Endothelial cell (in vitro differentiated cells): ENCODE measurements at regions not wholly inside any gene's neighbourhood (a gene's known extent, or its start where the extent isn't known, plus 50 kb on each side); places are given as distances from the start of the nearest gene placed in this dataset.
"Not testable (repeated sequence)": the region's sequence is repeated elsewhere in the genome, so short reads cannot be mapped to it uniquely, and the experiment has no call there.

Experiments
- DNase-seq: peaks from one replicate; pipeline ENCODE4 v3.0.0; 2021; ENCODE audit warnings: low spot score
- H3K27ac Mint-ChIP-seq: one replicate; pipeline ENCODE4 v1.8.0; 2021; ENCODE audit warnings: mixed read lengths, inconsistent platforms; ENCODE audit not compliant: unreplicated experiment
- H3K27me3 Mint-ChIP-seq: one replicate; pipeline ENCODE4 v1.8.0; 2021; ENCODE audit warnings: mild to moderate bottlenecking, moderate library complexity, mixed read lengths, inconsistent platforms; ENCODE audit not compliant: unreplicated experiment
- H3K36me3 Mint-ChIP-seq: one replicate; pipeline ENCODE4 v1.8.0; 2021; ENCODE audit warnings: mild to moderate bottlenecking, low read depth, mixed read lengths, inconsistent platforms; ENCODE audit not compliant: unreplicated experiment
- H3K4me1 Mint-ChIP-seq: one replicate; pipeline ENCODE4 v1.8.0; 2021; ENCODE audit warnings: mild to moderate bottlenecking, mixed read lengths, inconsistent platforms; ENCODE audit not compliant: unreplicated experiment
- H3K4me3 Mint-ChIP-seq: one replicate; pipeline ENCODE4 v1.8.0; 2021; ENCODE audit warnings: mild to moderate bottlenecking, mixed read lengths, inconsistent platforms; ENCODE audit not compliant: unreplicated experiment
- H3K9me3 Mint-ChIP-seq: one replicate; pipeline ENCODE4 v1.8.0; 2021; ENCODE audit warnings: mixed read lengths, inconsistent platforms; ENCODE audit not compliant: unreplicated experiment
- TF ChIP-seq, protein P1 (sequence below): fragments of 200-600 bp; sonication (generic); IDR thresholded peaks from one replicate; pipeline ENCODE4 v1.5.0; 2021; ENCODE audit warnings: antibody characterized with exemption; ENCODE audit not compliant: unreplicated experiment

DNA sequence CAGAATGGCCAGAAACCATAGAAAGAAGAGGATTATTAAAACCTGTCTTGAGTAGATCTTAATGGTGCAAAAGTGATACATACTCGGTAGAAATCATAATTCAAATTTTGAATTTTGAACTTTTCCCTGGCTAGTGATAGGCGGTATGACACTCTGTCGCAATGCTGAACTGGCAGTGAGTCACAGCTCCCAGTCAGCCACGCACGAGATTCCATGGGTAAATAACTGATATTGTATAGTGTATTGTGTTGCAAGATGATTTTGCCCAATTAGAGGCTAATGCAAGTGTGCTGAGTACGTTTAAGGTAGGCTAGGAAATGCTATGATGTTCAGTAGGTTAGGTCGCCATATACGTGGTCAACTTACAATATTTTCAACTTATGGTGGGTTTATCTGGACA lies 207.0 kb downstream of the SIPA1L2 start:
- no peak for DNase-seq
- H3K36me3 Mint-ChIP-seq, result peaks cover 58% of the 10 kb centered on the region
- H3K4me3 Mint-ChIP-seq, result peak overlapping the region; percentile 17
- TF ChIP-seq, protein P1, sequence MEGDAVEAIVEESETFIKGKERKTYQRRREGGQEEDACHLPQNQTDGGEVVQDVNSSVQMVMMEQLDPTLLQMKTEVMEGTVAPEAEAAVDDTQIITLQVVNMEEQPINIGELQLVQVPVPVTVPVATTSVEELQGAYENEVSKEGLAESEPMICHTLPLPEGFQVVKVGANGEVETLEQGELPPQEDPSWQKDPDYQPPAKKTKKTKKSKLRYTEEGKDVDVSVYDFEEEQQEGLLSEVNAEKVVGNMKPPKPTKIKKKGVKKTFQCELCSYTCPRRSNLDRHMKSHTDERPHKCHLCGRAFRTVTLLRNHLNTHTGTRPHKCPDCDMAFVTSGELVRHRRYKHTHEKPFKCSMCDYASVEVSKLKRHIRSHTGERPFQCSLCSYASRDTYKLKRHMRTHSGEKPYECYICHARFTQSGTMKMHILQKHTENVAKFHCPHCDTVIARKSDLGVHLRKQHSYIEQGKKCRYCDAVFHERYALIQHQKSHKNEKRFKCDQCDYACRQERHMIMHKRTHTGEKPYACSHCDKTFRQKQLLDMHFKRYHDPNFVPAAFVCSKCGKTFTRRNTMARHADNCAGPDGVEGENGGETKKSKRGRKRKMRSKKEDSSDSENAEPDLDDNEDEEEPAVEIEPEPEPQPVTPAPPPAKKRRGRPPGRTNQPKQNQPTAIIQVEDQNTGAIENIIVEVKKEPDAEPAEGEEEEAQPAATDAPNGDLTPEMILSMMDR, result no peak
- H3K4me1 Mint-ChIP-seq, result no peaks in the 10 kb centered on the region
- H3K9me3 Mint-ChIP-seq, result no peaks in the 10 kb centered on the region
- peaks cover 9% of the 10 kb centered on the region for H3K27me3 Mint-ChIP-seq
- H3K27ac Mint-ChIP-seq, result no peak overlapping the region

DNA sequence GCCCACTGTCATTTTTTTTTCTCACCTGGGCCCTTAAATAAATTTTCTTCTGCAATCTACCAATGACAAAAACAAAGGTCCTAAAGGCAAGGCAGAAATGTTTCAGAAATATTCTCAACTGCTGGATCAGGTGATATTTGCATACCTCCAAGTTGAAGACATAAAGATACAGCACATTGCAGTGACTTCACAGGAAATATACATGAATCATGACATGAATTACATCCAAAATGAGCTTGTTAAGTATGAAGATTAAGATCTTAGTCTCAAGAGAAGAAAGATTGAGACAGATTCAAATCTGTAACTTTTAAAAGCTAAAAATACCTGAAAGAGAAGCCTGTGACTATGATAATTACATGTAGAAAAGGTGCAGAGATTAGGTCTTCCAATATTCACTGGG lies 207.8 kb downstream of the SIPA1L2 start:
- DNase-seq, result no peak
- peaks cover 2% of the 10 kb centered on the region for H3K4me1 Mint-ChIP-seq
- H3K36me3 Mint-ChIP-seq, result peaks cover 64% of the 10 kb centered on the region

DNA sequence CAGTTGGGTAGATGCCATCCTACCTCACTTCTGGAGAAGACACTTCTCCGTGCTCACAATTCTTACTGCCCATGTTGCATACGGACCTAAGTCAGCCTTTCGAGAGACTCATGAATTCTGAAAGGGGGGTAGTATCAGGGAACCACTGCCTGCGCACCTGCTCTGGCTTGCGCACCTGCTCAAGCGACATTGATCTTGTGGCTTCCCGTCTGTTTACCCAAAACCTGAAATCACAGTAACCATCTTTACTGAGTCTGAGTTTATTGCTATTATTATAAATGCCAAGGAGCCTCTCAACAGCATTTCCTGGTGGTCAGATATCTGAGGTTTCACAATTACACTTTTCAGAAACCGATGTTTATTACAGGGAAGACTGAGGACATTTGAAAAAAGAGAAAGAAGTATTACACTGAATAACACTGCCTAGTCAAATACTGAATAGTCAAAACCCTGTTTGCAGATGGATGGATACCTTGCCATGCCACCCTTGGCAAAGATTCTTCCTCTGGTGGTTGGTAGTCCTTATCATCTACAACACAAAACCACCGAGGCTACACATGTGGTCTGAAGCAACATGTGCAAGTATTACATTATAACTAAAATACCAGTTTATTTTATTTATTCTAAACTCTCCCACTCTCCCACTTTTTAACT lies 208.7 kb downstream of the SIPA1L2 start:
- no peak for DNase-seq
- TF ChIP-seq, protein P1, result no peak
- H3K4me1 Mint-ChIP-seq, result peaks cover 2% of the 10 kb centered on the region
- H3K27me3 Mint-ChIP-seq, result peaks cover 17% of the 10 kb centered on the region
- no peak overlapping the region for H3K4me3 Mint-ChIP-seq
- H3K9me3 Mint-ChIP-seq, result no peaks in the 10 kb centered on the region
- H3K36me3 Mint-ChIP-seq, result peaks cover 63% of the 10 kb centered on the region
- H3K27ac Mint-ChIP-seq, result no peak overlapping the region

More for the DNA sequence above, 207.8 kb downstream of the SIPA1L2 start:
- no peak overlapping the region for H3K4me3 Mint-ChIP-seq
- no peak overlapping the region for H3K27ac Mint-ChIP-seq
- H3K27me3 Mint-ChIP-seq, result peaks cover 13% of the 10 kb centered on the region
- TF ChIP-seq, protein P1, result no peak
- no peaks in the 10 kb centered on the region for H3K9me3 Mint-ChIP-seq

DNA sequence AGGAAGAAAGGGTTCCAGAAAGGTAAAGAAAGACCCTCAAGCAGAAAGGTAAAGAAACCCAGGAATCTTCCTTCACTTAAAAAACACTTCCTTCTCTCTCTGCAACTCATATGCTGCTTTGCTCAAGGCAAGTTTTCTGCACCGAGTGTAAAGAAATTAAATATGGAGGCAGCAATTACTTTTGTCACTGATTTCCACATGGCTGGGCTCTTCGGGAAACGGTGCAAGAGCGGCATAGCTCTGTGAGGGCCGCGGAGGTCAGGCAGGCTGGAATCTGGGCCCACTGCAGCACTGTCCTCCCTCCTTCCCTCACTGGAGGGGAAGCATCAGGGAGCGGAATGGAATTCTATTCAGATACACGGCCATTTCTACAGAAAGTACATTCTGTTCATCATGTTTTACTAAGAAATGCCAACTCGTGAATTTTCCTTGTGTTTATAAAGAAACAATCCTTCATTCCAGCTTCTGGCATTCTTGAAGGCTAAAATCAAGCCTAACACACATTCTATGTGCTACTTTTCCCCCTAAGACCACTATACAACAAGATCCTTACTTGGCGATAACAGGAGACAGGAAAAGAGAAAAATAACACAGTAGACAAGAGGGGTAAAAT lies 212.2 kb downstream of the SIPA1L2 start:
- no peak overlapping the region for H3K27ac Mint-ChIP-seq
- TF ChIP-seq, protein P1, result no peak
- H3K36me3 Mint-ChIP-seq, result peaks cover 70% of the 10 kb centered on the region

DNA sequence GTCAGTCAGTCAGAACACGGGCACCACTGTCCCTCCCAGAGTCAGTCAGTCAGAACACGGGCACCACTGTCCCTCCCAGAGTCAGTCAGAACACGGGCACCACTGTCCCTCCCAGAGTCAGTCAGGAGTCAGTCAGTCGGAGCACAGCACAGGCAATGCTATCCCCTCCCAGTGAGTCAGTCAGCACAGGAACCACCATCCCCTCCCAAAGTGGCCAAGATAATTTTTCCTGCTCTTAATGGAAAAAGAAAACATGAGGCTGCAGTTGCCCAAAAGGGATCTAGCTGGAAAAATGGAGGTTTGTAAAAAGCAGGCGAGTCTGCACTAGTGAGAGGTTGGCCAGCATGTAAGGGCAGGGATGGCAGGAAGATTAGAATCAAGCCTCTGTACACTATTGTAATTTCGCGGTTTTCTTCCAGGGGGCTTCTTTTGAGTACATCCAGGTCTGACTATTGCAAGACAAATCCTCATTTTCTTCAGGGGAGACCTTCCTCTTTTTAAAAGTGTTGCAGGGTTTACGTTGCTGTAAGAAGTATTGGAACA lies 213.8 kb downstream of the SIPA1L2 start:
- TF ChIP-seq, protein P1, result no peak
- Mint-ChIP-seq H3K4me3 (no peak overlapping the region), H3K9me3 (no peaks in the 10 kb centered on the region), H3K36me3 (peaks cover 73% of the 10 kb centered on the region), H3K4me1 (peaks cover 2% of the 10 kb centered on the region), H3K27ac (peak overlapping the region; percentile 26), H3K27me3 (peaks cover 17% of the 10 kb centered on the region)
- DNase-seq, result no peak

More for the DNA sequence above, 212.2 kb downstream of the SIPA1L2 start:
- H3K4me1 Mint-ChIP-seq, result peaks cover 2% of the 10 kb centered on the region
- peak overlapping the region; percentile 24 for H3K4me3 Mint-ChIP-seq
- H3K9me3 Mint-ChIP-seq, result no peaks in the 10 kb centered on the region
- H3K27me3 Mint-ChIP-seq, result peaks cover 20% of the 10 kb centered on the region
- DNase-seq, result no peak

DNA sequence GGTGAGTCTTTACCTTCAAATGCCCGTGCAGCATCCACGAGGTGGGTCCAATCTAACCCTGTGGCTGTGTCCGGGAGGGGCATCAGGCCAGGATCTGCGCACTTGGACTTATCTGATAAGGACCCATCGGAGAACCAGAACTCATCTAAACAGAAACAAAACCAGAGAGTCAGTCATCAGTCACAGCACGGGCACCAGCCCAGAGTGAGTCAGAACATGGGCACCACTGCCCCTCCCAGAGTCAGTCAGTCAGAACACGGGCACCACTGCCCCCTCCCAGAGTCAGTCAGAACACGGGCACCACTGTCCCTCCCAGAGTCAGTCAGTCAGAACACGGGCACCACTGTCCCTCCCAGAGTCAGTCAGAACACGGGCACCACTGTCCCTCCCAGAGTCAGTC lies 214.5 kb downstream of the SIPA1L2 start:
- not testable (repeated sequence) for H3K4me1 Mint-ChIP-seq, DNase-seq, H3K27ac Mint-ChIP-seq, H3K9me3 Mint-ChIP-seq
- H3K36me3 Mint-ChIP-seq, result peaks cover 72% of the 10 kb centered on the region
- H3K27me3 Mint-ChIP-seq, result peaks cover 17% of the 10 kb centered on the region
- peak overlapping the region; percentile 42 for H3K4me3 Mint-ChIP-seq
